Prostate gland (tissue), 2 donors: ENCODE measurements at regions not wholly inside any gene's neighbourhood (a gene's known extent, or its start where the extent isn't known, plus 50 kb on each side); places are given as distances from the start of the nearest gene placed in this dataset.

Experiments
- CTCF ChIP-seq, 4 experiments: fragments of 200-600 bp in 2 of 4; fragments of 450-650 bp in 2 of 4; sonication (generic) in 2 of 4; IDR thresholded peaks; 1 replicate in 3 of 4; 2 replicates in 1 of 4; pipeline ENCODE4 v1.5.1; 2016 to 2019; ENCODE audit warnings: antibody characterized with exemption in 4 of 4, mild to moderate bottlenecking in 2 of 4, moderate library complexity in 2 of 4
- POLR2A ChIP-seq: fragments of 450-650 bp; IDR thresholded peaks from one replicate; pipeline ENCODE4 v1.6.1; 2016; ENCODE audit warnings: antibody characterized with exemption, mild to moderate bottlenecking
- POLR2AphosphoS5 ChIP-seq: sonication (generic); formaldehyde crosslinking; IDR thresholded peaks from one replicate; pipeline ENCODE4 v1.6.1; 2017; ENCODE audit warnings: antibody characterized with exemption

- TF ChIP-seq CTCF (IDR thresholded peaks at IDR 0.05), result no peak
- TF ChIP-seq POLR2A, result no peak
- TF ChIP-seq POLR2AphosphoS5, result no peak
Observed at GRCh38 chr7:50251765-50252164, 52.8 kb upstream of the IKZF1 start.
